SK-N-SH (cell line): ENCODE measurements at regions not wholly inside any gene's neighbourhood (a gene's known extent, or its start where the extent isn't known, plus 50 kb on each side); places are given as distances from the start of the nearest gene placed in this dataset.

Experiments
- CTCF ChIA-PET: fragments of 300-600, 350-600 bp; formaldehyde crosslinking; extraction: SDS; loops from one replicate; lab custom pipeline; 2021; lab: Yijun Ruan, JAX
- POLR2A ChIA-PET: fragments of 350-600 bp; sonication (Branson Sonifier 250); formaldehyde crosslinking; extraction: SDS; loops from one replicate; lab custom pipeline; 2020; ENCODE audit warnings: antibody characterized with exemption, inconsistent platforms; lab: Yijun Ruan, JAX
- DNase-seq: peaks from one replicate; pipeline ENCODE4 v3.0.0; 2012
- H2AFZ ChIP-seq: fragments of 200-600 bp; sonication (generic); 2 replicates; pipeline ENCODE4 v1.8.1; 2016; ENCODE audit warnings: antibody characterized with exemption, mild to moderate bottlenecking, low read depth
- H3F3A ChIP-seq: fragments of 200-600 bp; sonication (generic); replicated peaks from 2 replicates; pipeline ENCODE3; 2016; ENCODE audit warnings: antibody characterized with exemption, mild to moderate bottlenecking; ENCODE audit not compliant: insufficient read depth
- H3K27ac ChIP-seq, 2 experiments: fragments of 200-500 bp in 1 of 2; fragments of 200-600 bp in 1 of 2; sonication (Bioruptor generic) in 1 of 2; sonication (generic), shearing (Covaris generic) in 1 of 2; 2 replicates each; pipeline versions ENCODE4 v1.5.1 to v1.6.1; 2014 to 2016; ENCODE audit warnings: low read depth in 2 of 2, inconsistent platforms in 1 of 2, low read length in 1 of 2, mild to moderate bottlenecking in 1 of 2, mixed read lengths in 1 of 2
- H3K27me3 ChIP-seq: fragments of 200-600 bp; sonication (generic), shearing (Covaris generic); 2 replicates; pipeline ENCODE4 v1.6.1; 2016; ENCODE audit warnings: mixed run types; ENCODE audit not compliant: insufficient read depth
- H3K36me3 ChIP-seq, 2 experiments: fragments of 200-500 bp in 1 of 2; fragments of 200-600 bp in 1 of 2; sonication (Bioruptor generic) in 1 of 2; sonication (generic) in 1 of 2; replicated peaks in 1 of 2; 2 replicates each; pipeline versions ENCODE3 to v1.5.1; 2014 to 2016; ENCODE audit warnings: low read length in 1 of 2, mild to moderate bottlenecking in 1 of 2; ENCODE audit not compliant: insufficient read depth in 2 of 2, control insufficient read depth in 1 of 2
- H3K4me1 ChIP-seq, 2 experiments: fragments of 200-500 bp in 1 of 2; fragments of 200-600 bp in 1 of 2; sonication (Bioruptor generic) in 1 of 2; sonication (generic), shearing (Covaris generic) in 1 of 2; 2 replicates each; pipeline versions ENCODE4 v1.5.1 to v1.6.1; 2014 to 2016; ENCODE audit warnings: low read depth in 1 of 2, low read length in 1 of 2, mixed run types in 1 of 2; ENCODE audit not compliant: insufficient read depth in 2 of 2, control insufficient read depth in 1 of 2
- H3K4me2 ChIP-seq: fragments of 200-600 bp; sonication (generic), shearing (Covaris generic); 2 replicates; pipeline ENCODE4 v1.6.1; 2017; ENCODE audit warnings: mixed run types
- H3K4me3 ChIP-seq, 2 experiments: fragments of 200-500 bp in 1 of 2; fragments of 200-600 bp in 1 of 2; sonication (Bioruptor generic) in 1 of 2; sonication (generic), shearing (Covaris generic) in 1 of 2; 2 replicates each; pipeline versions ENCODE4 v1.5.1 to v1.8.1; 2014 to 2016; ENCODE audit warnings: low read depth in 2 of 2, inconsistent platforms in 1 of 2, low read length in 1 of 2, mild to moderate bottlenecking in 1 of 2, mixed read lengths in 1 of 2, moderate library complexity in 1 of 2
- H3K79me2 ChIP-seq: fragments of 200-600 bp; sonication (generic); 2 replicates; pipeline ENCODE4 v1.8.1; 2017; ENCODE audit warnings: mild to moderate bottlenecking; ENCODE audit not compliant: insufficient read depth
- H3K9ac ChIP-seq: fragments of 200-600 bp; sonication (generic); 2 replicates; pipeline ENCODE4 v1.6.1; 2017; ENCODE audit warnings: mixed run types
- H3K9me2 ChIP-seq: fragments of 200-600 bp; sonication (generic); 2 replicates; pipeline ENCODE4 v1.6.1; 2017; ENCODE audit warnings: mixed run types
- H3K9me3 ChIP-seq: fragments of 200-600 bp; sonication (generic); 2 replicates; pipeline ENCODE4 v1.6.1; 2017; ENCODE audit warnings: mixed run types, mild to moderate bottlenecking, moderate library complexity
- H4K20me1 ChIP-seq: fragments of 200-600 bp; sonication (generic); 2 replicates; pipeline ENCODE4 v1.6.1; 2017; ENCODE audit warnings: mild to moderate bottlenecking, mixed run types; ENCODE audit not compliant: insufficient read depth
- ELF1 ChIP-seq: IDR thresholded peaks from 2 replicates; pipeline ENCODE4 v1.4.0; 2012
- EP300 ChIP-seq, 2 experiments: IDR thresholded peaks; 2 replicates each; pipeline versions ENCODE4 v1.4.0 to v1.6.1; 2012; ENCODE audit warnings: borderline replicate concordance in 1 of 2, low read depth in 1 of 2, low read length in 1 of 2
- GABPA ChIP-seq: IDR thresholded peaks from 2 replicates; pipeline ENCODE4 v1.4.0; 2012; ENCODE audit warnings: low read depth, mild to moderate bottlenecking
- MEF2A ChIP-seq: IDR thresholded peaks from 2 replicates; pipeline ENCODE4 v1.4.0; 2012; ENCODE audit warnings: low read depth, borderline replicate concordance
- MXI1 ChIP-seq: IDR thresholded peaks from 2 replicates; pipeline ENCODE4 v1.6.1; 2012; ENCODE audit warnings: mild to moderate bottlenecking, low read depth, low read length, improper control_type of control experiment
- NRF1 ChIP-seq: IDR thresholded peaks from 2 replicates; pipeline ENCODE4 v1.6.1; 2012; ENCODE audit warnings: low read depth, mild to moderate bottlenecking, low read length
- POLR2AphosphoS5 ChIP-seq: IDR thresholded peaks from 2 replicates; pipeline ENCODE4 v1.6.1; 2012; ENCODE audit warnings: low read depth, low read length
- RAD21 ChIP-seq: IDR thresholded peaks from 2 replicates; pipeline ENCODE4 v1.6.1; 2012; ENCODE audit warnings: mild to moderate bottlenecking, low read length
- RCOR1 ChIP-seq: fragments of 150-350 bp; IDR thresholded peaks from 2 replicates; pipeline ENCODE4 v1.6.1; 2017; ENCODE audit warnings: antibody characterized with exemption, low read length
- TAF1 ChIP-seq: IDR thresholded peaks from 2 replicates; pipeline ENCODE4 v1.6.1; 2012; ENCODE audit warnings: low read depth, mild to moderate bottlenecking, low read length, moderate library complexity, borderline replicate concordance
- TEAD4 ChIP-seq: IDR thresholded peaks from 2 replicates; pipeline ENCODE4 v1.4.0; 2012; ENCODE audit warnings: mild to moderate bottlenecking, borderline replicate concordance; ENCODE audit not compliant: insufficient read depth
- WGBS: methylation state at CpG from one replicate; pipeline ENCODE4 v1.1.6; 2017; ENCODE audit warnings: low lambda C conversion rate; 5-methylcytosine and 5-hydroxymethylcytosine counted together
- TF ChIP-seq, protein P1 (sequence below): fragments of 150-350 bp; IDR thresholded peaks from 2 replicates; pipeline ENCODE4 v1.6.1; 2016; ENCODE audit warnings: mild to moderate bottlenecking, low read depth, low read length
- TF ChIP-seq, protein P2 (sequence below): IDR thresholded peaks from 2 replicates; pipeline ENCODE4; 2012
- TF ChIP-seq, protein P3 (sequence below): IDR thresholded peaks from 2 replicates; pipeline ENCODE4 v1.6.1; 2012; ENCODE audit warnings: mild to moderate bottlenecking, low read depth, low read length, moderate library complexity
- TF ChIP-seq, protein P4 (sequence below): fragments of 200-600 bp; sonication (generic); IDR thresholded peaks from 2 replicates; pipeline ENCODE4 v1.6.1; 2017; ENCODE audit warnings: antibody characterized with exemption, mild to moderate bottlenecking, moderate library complexity
- TF ChIP-seq, protein P5 (sequence below): IDR thresholded peaks from 2 replicates; pipeline ENCODE4 v1.4.0; 2012; ENCODE audit warnings: low read depth
- TF ChIP-seq, protein P6 (sequence below): IDR thresholded peaks from 2 replicates; pipeline ENCODE4 v1.4.0; 2012; ENCODE audit warnings: low read depth, borderline replicate concordance

DNA sequence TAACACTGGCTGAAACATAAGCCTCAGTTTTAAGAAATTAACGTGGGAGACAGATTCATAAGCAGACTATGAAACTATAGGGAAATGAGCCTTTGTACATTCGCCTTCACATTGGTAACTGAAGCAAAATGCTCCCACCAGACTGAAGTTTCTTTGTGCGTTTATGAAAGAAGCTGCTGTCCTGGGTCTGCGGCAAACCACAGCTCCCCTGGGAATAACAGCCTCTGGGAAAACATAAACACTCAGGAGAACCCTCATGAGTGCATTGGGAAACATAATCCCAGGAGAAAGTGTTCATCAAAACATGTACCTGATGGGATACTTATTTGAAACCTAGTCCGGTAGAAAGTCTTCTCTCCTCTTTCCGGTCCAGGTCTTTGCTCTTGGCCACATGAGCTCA, 193.1 kb upstream of the LARGE1 start (continued):
- TF ChIP-seq MXI1 (no peak), ELF1 (no peak), RCOR1 (no peak), POLR2AphosphoS5 (no peak), RAD21 (no peak)
- TF ChIP-seq, all 33 proteins: peak for 0

DNA sequence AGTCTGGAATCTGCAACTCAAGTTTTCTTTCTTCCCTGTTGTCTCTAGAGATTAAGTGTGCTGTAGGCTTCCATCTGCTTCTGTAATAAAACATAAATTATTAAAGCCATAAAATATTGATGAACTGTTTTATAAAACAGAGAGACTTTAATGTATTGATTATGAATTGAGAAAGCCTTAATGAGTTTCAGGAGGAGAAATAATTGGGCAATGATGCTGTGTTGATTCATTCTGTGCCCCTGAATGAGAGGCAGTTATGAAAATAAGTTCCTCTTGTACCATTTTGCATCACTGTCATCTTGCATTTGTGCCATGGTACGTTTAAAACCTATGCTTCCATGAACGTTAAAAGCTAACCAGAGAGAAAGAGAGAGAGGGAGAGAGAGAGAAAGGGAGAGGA, 194.1 kb upstream of the LARGE1 start:
- ChIA-PET CTCF (interaction anchor here (0.9 to 1.9 kb wide), 4 partner anchors 8 to 812 kb away, joined by 3 to 7 read pairs (median 4); no protein-coding TSS in a partner anchor), POLR2A (no interaction called here)
- Histone ChIP-seq H2AFZ (no peak overlapping the region), H3K27me3 (no peaks in the 10 kb centered on the region), H3K79me2 (no peaks in the 10 kb centered on the region), H3F3A (no peaks in the 10 kb centered on the region), H3K9ac (no peak overlapping the region), H3K9me3 (no peaks in the 10 kb centered on the region; the same call in 1 of the 2 replicates), H3K36me3 (no peaks in the 10 kb centered on the region), H3K27ac (no peak overlapping the region), H3K4me2 (no peak overlapping the region), H3K4me1 (no peaks in the 10 kb centered on the region), H3K4me3 (no peak overlapping the region), H3K9me2 (no peaks in the 10 kb centered on the region), H4K20me1 (no peaks in the 10 kb centered on the region)
- TF ChIP-seq, protein P1, sequence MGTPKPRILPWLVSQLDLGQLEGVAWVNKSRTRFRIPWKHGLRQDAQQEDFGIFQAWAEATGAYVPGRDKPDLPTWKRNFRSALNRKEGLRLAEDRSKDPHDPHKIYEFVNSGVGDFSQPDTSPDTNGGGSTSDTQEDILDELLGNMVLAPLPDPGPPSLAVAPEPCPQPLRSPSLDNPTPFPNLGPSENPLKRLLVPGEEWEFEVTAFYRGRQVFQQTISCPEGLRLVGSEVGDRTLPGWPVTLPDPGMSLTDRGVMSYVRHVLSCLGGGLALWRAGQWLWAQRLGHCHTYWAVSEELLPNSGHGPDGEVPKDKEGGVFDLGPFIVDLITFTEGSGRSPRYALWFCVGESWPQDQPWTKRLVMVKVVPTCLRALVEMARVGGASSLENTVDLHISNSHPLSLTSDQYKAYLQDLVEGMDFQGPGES = no peak
- TF ChIP-seq NRF1 (no peak), TEAD4 (no peak), EP300 (IDR thresholded peaks at IDR 0.05; ENCODE audit: borderline replicate concordance in 1 of 2, low read depth in 1 of 2, low read length in 1 of 2) (no peak), RAD21 (no peak), GABPA (no peak), TAF1 (no peak), MEF2A (no peak)
- TF ChIP-seq, protein P2, sequence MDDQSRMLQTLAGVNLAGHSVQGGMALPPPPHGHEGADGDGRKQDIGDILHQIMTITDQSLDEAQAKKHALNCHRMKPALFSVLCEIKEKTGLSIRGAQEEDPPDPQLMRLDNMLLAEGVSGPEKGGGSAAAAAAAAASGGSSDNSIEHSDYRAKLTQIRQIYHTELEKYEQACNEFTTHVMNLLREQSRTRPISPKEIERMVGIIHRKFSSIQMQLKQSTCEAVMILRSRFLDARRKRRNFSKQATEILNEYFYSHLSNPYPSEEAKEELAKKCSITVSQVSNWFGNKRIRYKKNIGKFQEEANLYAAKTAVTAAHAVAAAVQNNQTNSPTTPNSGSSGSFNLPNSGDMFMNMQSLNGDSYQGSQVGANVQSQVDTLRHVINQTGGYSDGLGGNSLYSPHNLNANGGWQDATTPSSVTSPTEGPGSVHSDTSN = no peak
- TF ChIP-seq, protein P3, sequence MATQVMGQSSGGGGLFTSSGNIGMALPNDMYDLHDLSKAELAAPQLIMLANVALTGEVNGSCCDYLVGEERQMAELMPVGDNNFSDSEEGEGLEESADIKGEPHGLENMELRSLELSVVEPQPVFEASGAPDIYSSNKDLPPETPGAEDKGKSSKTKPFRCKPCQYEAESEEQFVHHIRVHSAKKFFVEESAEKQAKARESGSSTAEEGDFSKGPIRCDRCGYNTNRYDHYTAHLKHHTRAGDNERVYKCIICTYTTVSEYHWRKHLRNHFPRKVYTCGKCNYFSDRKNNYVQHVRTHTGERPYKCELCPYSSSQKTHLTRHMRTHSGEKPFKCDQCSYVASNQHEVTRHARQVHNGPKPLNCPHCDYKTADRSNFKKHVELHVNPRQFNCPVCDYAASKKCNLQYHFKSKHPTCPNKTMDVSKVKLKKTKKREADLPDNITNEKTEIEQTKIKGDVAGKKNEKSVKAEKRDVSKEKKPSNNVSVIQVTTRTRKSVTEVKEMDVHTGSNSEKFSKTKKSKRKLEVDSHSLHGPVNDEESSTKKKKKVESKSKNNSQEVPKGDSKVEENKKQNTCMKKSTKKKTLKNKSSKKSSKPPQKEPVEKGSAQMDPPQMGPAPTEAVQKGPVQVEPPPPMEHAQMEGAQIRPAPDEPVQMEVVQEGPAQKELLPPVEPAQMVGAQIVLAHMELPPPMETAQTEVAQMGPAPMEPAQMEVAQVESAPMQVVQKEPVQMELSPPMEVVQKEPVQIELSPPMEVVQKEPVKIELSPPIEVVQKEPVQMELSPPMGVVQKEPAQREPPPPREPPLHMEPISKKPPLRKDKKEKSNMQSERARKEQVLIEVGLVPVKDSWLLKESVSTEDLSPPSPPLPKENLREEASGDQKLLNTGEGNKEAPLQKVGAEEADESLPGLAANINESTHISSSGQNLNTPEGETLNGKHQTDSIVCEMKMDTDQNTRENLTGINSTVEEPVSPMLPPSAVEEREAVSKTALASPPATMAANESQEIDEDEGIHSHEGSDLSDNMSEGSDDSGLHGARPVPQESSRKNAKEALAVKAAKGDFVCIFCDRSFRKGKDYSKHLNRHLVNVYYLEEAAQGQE = no peak
- TF ChIP-seq, protein P4, sequence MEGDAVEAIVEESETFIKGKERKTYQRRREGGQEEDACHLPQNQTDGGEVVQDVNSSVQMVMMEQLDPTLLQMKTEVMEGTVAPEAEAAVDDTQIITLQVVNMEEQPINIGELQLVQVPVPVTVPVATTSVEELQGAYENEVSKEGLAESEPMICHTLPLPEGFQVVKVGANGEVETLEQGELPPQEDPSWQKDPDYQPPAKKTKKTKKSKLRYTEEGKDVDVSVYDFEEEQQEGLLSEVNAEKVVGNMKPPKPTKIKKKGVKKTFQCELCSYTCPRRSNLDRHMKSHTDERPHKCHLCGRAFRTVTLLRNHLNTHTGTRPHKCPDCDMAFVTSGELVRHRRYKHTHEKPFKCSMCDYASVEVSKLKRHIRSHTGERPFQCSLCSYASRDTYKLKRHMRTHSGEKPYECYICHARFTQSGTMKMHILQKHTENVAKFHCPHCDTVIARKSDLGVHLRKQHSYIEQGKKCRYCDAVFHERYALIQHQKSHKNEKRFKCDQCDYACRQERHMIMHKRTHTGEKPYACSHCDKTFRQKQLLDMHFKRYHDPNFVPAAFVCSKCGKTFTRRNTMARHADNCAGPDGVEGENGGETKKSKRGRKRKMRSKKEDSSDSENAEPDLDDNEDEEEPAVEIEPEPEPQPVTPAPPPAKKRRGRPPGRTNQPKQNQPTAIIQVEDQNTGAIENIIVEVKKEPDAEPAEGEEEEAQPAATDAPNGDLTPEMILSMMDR = no peak
- TF ChIP-seq, protein P5, sequence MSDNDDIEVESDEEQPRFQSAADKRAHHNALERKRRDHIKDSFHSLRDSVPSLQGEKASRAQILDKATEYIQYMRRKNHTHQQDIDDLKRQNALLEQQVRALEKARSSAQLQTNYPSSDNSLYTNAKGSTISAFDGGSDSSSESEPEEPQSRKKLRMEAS = no peak
- TF ChIP-seq, protein P6, sequence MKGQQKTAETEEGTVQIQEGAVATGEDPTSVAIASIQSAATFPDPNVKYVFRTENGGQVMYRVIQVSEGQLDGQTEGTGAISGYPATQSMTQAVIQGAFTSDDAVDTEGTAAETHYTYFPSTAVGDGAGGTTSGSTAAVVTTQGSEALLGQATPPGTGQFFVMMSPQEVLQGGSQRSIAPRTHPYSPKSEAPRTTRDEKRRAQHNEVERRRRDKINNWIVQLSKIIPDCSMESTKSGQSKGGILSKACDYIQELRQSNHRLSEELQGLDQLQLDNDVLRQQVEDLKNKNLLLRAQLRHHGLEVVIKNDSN = no peak
- 0% methylated on average over 2 of the region's 2 CpGs for whole genome bisulfite sequencing
- DNase-seq = no peak
